Sciatic nerve (tissue), 2 donors: ENCODE measurements at regions not wholly inside any gene's neighbourhood (a gene's known extent, or its start where the extent isn't known, plus 50 kb on each side); places are given as distances from the start of the nearest gene placed in this dataset.
"Not testable (repeated sequence)": the region's sequence is repeated elsewhere in the genome, so short reads cannot be mapped to it uniquely, and the experiment has no call there.

Source experiments
- ATAC-seq: fragments of 200-7000 bp; cut with Tn5 transposase; one replicate; pipeline ENCODE4 v1.9.1; 2020; ENCODE audit warnings: mild to moderate bottlenecking, moderate library complexity
- DNase-seq: peaks from one replicate; pipeline ENCODE4 v3.0.0-alpha.2; 2020; ENCODE audit warnings: low spot score
- intact Hi-C: fragments of 100-400 bp; cut with DNase I; formaldehyde crosslinking; loops from one replicate; pipeline ENCODE4 v1.14.2; 2022
- donor health status: DM: no; HTN: no; CAD: no.
- donor health status: DM: no; HTN: no; CAD: no.

DNA sequence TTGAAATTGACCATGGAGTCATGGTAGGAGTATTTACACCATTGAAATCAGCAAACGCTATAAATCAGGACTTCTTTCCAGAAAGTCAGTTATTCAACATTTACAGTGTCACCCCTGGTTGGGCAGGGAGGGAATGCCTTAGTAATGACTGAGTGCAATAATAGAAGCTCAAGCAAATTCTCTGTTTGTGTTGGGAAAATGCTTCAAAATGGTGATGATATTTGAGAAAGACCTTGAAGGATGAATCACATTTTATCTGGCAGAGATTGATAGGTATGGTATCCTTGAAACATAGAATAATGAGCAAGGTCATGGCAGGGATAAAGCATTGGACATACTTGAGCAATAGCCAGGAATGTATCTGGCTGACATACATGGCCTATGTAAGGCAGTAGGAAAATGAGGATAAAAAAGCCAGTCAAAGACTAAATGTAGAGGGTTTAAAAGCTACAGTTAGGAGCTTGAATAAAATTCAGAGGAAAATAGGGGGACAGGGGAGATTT is 248.7 kb downstream of the FMR1NB start:
- no peak for ATAC-seq
- DNase-seq, result no peak
- intact Hi-C loops, result loop anchor here (5.0 kb wide), 1 partner anchor 122 kb away; no protein-coding TSS in a partner anchor

DNA sequence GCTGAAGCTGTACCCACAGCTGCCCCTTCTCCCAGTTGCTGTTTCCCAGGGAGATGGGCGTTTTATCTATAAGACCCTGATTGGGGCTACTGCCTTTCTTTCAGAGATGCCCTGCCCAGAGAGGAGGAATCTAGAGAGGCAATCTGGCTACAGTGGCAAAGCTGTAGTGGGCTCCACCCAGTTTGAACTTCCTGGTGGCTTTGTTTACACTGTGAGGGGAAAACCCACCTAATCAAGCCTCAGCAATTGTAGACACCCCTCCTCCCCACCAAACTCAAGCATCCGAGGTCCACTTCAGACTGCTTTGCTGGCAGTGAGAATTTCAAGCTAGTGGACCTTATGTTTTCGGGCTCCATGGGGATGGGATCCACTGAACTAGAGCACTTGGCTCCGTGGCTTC is 240.4 kb upstream of the AFF2 start:
- intact Hi-C loops, result no loop called here
- ATAC-seq (no peak), DNase-seq (no peak)

DNA sequence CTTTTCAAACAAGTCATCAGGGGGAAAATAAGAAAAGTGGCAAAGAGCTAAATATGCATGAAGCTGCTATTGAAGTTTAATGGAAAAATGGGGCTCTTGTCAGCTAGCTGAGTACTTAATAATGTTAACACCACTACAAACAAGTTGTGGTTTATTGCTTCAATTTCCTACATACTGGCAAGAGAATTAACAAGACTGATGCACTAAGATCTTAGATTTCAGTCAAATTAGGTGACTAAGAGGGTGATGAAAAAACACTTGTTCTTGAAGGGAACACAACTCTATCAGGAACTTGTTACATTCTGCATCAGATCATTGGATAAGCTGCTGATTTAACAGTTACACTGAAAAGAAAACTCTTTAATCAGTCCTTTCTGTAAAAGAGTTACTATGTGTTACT is 234.6 kb upstream of the AFF2 start:
- intact Hi-C loops, result no loop called here
- DNase-seq, result no peak
- no peak for ATAC-seq

DNA sequence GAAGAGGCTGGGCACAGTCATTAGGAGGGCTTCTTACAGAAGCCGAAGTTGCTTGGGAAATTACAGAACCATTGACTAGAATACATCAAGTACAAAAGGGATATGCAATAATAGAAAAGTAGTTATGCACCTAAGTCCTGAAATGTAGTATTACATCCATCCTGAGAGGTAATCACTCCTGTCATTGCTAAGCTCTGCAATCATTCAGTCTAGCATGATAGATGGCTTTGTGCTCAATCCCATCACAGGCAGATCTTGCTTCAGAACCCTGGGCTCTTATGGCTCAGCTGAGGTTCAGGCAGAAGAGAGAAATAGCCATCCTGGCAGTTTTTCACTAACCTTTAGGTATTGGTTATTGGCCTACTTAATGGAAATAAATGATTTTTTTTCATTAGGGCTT is 231.7 kb upstream of the AFF2 start:
- DNase-seq (no peak), ATAC-seq (no peak)
- intact Hi-C loops, result no loop called here

DNA sequence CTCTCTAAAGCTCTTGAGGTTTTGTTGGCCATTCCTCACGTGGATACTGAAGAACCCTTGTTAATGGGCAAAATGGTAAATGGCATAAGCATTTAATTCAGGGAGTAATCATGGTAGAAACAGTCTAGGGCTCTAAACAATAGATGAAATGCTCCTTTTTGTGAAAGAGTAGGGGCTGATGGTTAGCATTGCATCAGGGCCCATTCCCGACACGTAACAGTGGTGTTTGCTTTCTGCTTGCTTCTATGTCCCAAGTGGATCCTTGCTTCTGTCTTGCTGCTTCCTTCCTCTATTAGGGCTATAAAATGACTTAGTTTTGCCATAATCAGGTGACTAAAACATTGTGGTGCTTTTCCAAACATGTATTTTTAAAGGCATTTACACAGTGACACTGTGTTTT is 230.9 kb upstream of the AFF2 start:
- intact Hi-C loops, result no loop called here
- ATAC-seq, result no peak
- no peak for DNase-seq

DNA sequence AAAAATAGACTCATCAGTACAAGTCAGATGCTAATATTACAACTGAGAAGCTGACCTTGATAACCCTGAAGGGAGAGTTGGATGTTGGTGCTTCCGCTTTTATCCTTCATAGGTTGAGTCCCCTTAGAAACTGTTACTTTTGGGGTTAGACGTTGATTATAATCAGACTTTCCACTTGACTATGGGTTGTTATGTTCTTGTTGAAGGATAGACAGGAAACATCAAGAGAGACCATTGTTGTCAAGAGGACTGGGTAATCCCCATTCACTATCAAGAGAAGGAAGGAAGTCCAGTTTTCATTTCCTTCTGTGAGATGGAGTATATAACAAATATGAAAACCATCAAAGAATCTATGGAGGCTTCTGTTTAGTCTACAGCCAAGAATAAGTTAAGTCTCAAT is 229.9 kb upstream of the AFF2 start:
- ATAC-seq, result no peak

DNA sequence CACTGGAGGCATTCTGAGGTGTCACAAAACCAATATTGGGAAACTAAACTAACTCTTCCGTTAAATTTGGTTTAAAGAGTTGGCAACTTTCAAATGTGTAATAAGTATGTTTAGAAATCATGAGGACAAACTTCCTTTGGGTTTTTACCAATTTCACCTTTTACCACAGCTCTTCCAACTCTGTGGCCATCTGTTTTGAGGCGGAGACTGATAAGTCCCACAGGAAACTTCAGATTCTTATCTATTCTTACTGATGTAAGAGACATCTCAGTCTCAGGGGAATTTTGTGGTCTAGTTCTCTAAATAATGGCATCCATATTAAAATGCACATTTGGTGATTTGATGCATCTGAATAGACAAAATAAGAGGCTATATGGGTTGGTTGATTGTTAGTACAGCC is 229.2 kb upstream of the AFF2 start:
- DNase-seq (no peak), ATAC-seq (no peak)
- intact Hi-C loops, result no loop called here

More for the DNA sequence above, 229.9 kb upstream of the AFF2 start:
- no peak for DNase-seq
- intact Hi-C loops, result no loop called here

DNA sequence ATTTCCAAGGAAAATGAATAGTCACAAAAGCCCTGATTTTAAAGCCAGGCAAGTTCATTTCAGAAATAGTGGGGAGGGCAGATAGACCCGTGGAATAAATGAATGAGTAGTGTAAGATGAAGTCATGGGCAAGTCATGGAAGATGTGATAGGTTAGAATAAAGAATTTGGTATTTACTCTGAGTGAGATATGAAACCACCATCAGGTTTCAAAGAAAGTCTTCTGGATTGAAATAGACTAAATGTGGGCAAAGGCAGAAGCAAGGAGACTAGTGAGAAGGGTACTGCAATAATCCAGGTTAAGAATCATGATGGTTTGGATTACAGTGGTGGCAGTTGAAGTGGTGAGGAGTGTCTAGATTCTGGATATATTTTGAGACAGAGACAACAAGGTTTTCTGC is 218.5 kb upstream of the AFF2 start:
- DNase-seq, result no peak
- intact Hi-C loops, result no loop called here
- no peak for ATAC-seq

DNA sequence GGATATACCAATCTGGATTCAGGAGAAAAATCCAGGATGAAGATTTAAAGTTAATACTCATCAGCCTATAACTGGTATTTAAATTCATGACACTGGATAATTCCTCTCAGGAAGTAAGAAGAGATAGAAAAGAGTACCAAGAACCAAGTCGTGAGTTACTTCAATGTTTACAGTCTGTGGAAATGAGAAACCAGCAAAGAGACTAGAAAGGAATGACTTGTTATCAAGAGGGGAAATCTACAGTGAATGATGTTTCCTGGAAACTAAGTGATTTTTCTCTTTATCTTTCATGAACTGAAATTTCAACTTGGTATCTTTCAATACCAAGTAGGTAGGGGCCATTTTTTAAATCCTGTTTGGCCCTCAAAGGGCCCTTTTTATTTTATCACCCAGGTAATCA is 217.9 kb upstream of the AFF2 start:
- DNase-seq (no peak), ATAC-seq (no peak)
- intact Hi-C loops, result no loop called here

DNA sequence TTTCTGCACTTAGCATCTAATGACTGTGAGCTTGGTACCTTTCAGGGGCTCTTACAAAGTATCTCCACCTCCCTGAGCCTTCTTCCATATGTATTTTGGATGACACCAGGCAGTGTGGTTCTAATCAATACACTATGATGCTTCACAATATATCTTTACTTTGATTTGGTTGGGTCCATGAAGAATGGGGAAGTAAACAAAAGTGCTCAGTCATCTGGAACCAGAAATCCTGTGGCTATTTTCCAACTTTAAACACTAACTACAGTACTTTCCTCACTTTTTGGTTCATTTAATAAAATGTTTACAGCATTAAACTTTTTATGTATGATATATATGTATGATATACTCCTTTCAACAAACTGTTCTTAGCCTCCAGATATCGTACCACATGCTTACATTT is 216.4 kb upstream of the AFF2 start:
- no peak for DNase-seq
- no peak for ATAC-seq
- intact Hi-C loops, result no loop called here

DNA sequence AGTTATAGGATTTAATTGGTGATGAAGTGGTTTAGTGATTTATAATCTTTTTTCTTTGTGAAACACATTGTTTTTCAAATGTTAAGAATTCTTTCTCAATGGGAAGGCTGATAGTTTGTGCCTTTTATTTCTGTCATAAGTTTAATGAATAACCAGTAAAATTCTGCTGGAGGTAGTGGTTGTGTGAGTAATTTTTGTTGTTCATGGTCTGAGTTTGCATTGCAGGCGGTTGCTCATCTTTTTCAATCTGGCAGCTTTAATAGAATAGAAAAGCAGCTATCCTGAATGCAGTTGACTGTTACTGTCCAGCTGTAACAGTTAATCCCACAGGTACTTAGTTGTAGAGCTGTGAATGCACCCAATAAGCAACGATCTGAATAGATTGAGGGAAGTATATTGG is 215.6 kb upstream of the AFF2 start:
- intact Hi-C loops, result no loop called here
- DNase-seq (no peak), ATAC-seq (no peak)

DNA sequence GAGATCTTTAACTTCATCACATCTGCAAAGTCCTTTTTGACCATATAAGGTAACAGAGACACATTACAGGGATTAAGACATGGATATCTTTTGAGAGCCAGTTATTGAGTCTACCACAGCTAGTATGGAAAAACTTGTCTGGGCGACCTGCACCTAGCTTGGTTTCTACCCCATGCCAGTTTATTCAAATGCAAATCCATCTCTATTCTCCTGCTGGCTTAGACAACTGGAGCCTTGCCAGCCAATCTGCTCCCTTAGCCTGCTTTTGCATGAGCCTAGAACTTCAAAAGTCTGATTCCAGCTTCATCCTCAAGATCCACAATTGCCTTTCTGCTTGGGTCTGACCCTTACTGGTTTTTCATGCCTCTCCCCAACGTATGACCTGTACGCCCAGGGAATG is 212.0 kb upstream of the AFF2 start:
- intact Hi-C loops, result no loop called here
- no peak for DNase-seq
- ATAC-seq, result no peak

DNA sequence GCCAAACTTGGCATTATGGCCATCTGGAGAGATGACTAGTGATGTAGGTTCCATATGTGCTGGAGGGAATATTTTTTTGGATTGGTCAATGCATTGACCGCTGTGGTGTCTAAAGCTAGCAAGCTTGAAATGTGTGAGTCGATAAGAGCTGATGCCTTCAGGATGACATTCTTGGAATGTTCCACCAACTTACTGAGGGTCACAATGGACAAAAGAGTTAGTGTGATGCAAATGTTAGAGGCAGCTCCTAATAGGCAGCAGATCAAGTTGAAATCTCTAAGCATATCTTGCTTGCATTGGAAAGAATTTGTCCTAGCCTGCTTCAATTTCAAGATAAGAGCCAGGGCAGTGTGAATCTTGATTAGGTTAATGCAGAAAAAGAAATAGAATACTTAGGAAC is 210.4 kb upstream of the AFF2 start:
- DNase-seq, result no peak
- intact Hi-C loops, result no loop called here
- no peak for ATAC-seq

DNA sequence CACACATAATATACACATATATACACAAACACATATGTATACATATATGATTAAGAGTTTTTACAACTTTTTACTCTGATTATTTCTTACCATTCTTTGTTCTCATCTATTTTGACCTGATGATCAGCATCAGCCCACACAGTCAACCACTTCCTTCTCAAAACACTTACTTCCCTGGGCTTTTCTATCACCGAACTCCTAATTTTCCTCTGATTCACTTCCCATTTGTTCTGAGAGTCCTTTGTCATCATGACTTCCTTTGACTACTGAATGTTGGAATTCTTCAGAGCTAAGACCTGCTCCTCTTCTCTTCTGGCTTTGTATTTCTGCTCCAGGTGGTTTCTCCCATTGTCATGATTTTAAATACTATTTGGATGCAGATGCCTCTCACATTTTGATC is 209.5 kb upstream of the AFF2 start:
- ATAC-seq (no peak), DNase-seq (no peak)
- intact Hi-C loops, result no loop called here

DNA sequence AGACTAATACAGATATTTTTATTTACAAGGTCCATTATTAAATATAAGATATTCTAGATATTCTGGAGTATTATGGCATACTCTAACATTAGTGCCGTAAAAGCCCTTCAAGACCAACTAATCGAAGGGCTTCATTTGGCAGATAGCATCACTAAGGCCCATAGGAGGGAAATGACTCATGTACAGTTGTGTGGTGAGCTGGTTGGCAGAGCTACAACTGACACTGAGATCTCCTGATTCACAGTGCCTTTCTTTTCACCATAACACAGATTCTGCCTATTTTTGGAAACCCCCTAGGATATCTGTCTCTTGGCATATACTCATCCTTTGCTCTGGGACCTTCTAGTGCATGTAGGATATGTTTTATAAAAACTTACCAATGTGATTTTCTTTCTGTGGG is 201.7 kb upstream of the AFF2 start:
- intact Hi-C loops, result no loop called here
- no peak for DNase-seq
- ATAC-seq, result no peak

DNA sequence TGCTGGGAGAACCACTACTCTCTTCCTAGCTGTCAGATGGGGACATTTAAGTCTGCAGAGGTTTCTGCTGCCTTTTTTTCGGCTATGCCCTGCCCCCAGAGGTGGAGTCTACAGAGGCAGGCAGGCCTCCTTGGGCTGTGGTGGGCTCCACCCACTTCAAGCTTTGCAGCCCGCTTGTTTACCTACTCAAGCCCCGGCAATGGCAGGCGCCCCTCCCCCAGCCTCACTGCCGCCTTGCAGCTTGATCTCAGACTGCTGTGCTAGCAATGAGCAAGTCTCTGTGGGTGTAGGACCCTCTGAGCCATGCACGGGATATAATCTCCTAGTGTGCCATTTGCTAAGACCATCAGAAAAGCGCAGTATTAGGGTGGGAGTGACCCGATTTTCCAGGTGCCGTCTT is 195.2 kb upstream of the AFF2 start:
- ATAC-seq, DNase-seq, intact Hi-C loops: not testable (repeated sequence)

DNA sequence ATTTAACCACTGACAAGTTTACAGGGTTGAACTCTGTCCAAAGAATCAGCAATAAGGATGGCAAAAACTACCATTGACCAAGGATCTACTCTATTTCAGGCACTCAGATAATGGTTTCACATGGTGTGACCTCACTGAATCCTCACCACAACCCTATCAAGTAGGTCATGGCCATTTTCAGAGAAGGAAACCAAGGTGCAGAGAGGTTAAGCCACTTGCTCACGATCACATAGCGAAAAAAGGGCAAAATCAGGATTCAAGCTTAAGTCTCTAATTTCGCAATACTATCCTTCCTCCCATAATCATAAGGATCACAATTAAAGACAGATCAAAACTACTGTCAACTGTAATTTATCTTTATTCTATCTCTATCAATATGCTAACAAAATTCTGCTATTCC is 191.0 kb upstream of the AFF2 start:
- DNase-seq, result no peak
- no peak for ATAC-seq
- intact Hi-C loops, result no loop called here

DNA sequence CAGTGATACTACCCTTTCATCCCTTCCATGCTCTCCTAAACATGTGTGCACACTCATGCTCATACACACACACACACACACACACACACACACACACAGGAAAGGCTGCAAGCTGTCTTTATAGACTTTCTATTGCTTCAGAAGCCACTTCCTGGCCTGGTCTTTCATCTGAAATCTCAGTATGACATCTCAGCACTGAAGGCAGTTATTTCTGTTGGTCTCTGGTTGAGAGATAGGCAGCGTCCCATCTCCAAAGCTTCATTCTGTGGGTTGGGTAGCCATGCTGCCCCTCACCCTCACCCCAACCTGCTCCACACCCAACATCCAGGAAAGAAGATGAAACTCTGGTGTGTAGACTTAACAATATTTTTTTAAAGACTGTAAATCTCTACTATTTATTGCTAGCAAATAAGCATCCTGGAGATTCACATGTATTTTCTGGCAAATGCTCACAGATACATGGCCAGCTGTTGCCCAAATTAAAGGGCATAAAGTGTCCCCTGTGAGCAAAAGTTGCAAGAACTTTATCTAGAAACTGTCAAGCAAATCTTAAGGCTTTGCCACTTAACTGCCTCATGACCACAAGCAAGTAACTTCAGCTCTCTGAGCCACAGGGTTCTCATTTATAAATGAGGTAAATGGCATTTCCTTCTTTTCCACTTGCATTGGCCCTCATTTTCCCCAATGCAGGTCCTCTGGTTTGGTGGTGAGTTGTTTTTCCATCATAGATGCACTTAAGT is 189.8 kb upstream of the AFF2 start:
- intact Hi-C loops, result no loop called here
- ATAC-seq, result no peak
- DNase-seq, result no peak

DNA sequence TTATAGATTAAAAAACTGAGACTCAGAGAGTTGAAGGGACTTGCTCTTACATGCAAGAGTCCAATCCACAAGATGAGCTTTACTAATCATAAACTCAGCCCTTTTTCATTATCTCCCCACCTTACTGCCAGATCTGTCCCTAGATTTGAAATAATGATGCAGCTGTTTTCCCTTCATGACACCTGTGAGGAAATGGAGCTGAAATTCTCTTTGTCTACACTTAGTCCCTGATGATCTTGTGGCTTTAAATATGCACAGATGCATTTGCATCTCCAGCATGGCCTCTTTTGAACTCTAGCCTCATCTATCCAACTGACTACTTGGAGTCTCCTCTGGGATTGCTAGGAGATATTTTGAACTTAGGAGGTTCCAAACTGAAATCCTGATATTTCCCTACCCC is 188.9 kb upstream of the AFF2 start:
- ATAC-seq (no peak), DNase-seq (no peak)
- intact Hi-C loops, result no loop called here

DNA sequence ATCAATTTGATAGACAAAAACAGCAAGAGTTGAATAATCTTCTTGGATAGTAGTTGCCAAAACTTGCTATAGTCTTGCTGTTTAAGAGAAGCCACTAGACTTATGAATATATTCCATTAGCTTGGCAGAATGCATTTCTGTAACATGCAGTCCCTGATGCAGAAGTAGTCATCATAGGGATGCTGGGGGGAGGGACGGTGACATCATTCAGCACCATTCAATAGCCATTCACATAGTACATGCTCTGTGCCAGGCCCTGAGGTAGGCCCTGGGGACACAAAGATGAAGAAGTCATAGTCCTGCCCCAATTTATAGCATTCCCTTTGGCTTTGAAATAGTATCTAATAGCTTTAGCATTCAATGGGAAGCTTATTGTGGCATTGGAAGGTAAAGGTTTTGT is 185.5 kb upstream of the AFF2 start:
- intact Hi-C loops, result no loop called here
- ATAC-seq (no peak), DNase-seq (no peak)

DNA sequence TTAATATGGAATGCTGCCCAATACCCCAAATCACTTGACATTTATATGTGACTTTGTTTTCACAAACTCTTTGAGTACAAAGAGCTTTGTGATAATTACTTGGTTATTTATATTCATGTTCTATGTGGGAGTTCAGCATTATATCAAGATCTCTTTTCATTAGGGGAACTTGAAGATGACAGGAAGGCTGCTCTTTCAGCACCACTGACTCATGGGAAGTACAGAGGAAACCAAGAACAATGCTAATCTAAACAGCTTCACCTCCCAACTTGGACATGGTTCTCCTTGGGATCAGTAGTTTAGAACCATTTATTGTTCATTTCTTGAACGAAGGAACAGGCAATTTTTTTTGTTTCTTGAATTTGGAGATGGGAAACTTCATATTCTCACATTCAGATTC is 184.0 kb upstream of the AFF2 start:
- intact Hi-C loops, result no loop called here
- no peak for ATAC-seq
- DNase-seq, result no peak
